Muscle layer of duodenum (tissue), 2 donors: ENCODE measurements at regions not wholly inside any gene's neighbourhood (a gene's known extent, or its start where the extent isn't known, plus 50 kb on each side); places are given as distances from the start of the nearest gene placed in this dataset.

Experiments
- H3K27ac ChIP-seq: one replicate; pipeline ENCODE4 v1.7.0; 2013; ENCODE audit warnings: mild to moderate bottlenecking, low read length
- H3K27me3 ChIP-seq: one replicate; pipeline ENCODE4 v1.7.0; 2013; ENCODE audit warnings: low read depth, mild to moderate bottlenecking, control low read depth, low read length
- H3K36me3 ChIP-seq, 2 donors: one replicate each; pipeline ENCODE4 v1.7.0; 2013; ENCODE audit warnings: low read length in 2 of 2, control low read depth in 1 of 2, mild to moderate bottlenecking in 1 of 2; ENCODE audit not compliant: insufficient read depth in 2 of 2, control insufficient read depth in 1 of 2
- H3K4me1 ChIP-seq, 2 donors: one replicate each; pipeline ENCODE4 v1.7.0; 2013; ENCODE audit warnings: low read length in 2 of 2, mild to moderate bottlenecking in 2 of 2, control low read depth in 1 of 2, moderate library complexity in 1 of 2; ENCODE audit not compliant: insufficient read depth in 2 of 2, control insufficient read depth in 1 of 2
- H3K4me3 ChIP-seq, 2 donors: one replicate each; pipeline ENCODE4 v1.7.0; 2013; ENCODE audit warnings: low read length in 2 of 2, low read depth in 1 of 2, mild to moderate bottlenecking in 1 of 2
- H3K9me3 ChIP-seq, 2 donors: one replicate each; pipeline ENCODE4 v1.7.0; 2013; ENCODE audit warnings: low read length in 2 of 2, control low read depth in 1 of 2, mild to moderate bottlenecking in 1 of 2; ENCODE audit not compliant: control insufficient read depth in 1 of 2
- donor health status: healthy.

DNA sequence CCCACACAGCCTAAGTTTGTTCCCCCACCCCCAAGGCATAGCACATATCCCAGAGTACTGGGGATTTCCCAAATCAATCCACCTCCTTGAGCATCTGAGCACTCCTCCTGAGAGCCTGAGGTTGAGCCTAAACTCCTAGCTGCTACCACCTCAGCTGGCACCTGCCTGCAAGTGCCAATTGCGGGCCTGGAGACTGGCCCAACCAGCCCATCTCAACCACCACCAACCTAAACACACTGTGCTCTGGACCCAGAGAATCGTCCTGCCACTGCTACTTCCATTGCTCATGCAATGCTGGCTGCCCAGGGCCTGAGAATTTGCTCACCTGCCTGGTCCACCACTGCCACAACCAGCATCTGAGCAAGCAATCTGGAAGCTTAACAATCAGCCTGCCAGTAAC is 177.1 kb downstream of the FGF13 start:
- H3K4me3 ChIP-seq = no peak overlapping the region
- no peak overlapping the region for H3K27ac ChIP-seq
- no peaks in the 10 kb centered on the region for H3K27me3 ChIP-seq
- H3K36me3 ChIP-seq = no peaks in the 10 kb centered on the region
- H3K4me1 ChIP-seq = no peaks in the 10 kb centered on the region
- H3K9me3 ChIP-seq = no peaks in the 10 kb centered on the region

DNA sequence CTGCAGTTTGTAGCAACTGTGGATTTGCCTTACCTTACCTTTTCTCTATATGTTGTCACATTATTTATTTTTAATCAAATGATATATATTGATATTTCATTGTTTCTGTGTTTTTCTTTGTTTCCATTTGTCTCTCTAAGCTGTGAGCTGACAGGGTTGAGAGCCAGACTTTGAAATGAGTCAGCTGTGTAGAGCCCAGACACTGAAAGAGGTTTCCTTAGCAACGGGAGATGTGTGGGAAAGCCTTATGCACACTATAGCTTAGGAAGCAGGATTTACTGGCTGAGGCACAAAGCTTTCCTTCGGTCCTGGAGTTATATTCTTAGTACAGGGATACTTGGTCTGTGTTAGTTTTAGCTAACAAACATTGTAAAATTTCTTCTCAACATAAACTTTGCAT is 192.2 kb downstream of the FGF13 start:
- H3K4me3 ChIP-seq = no peak overlapping the region
- H3K9me3 ChIP-seq = no peaks in the 10 kb centered on the region
- no peaks in the 10 kb centered on the region for H3K27me3 ChIP-seq
- no peak overlapping the region for H3K27ac ChIP-seq
- no peaks in the 10 kb centered on the region for H3K4me1 ChIP-seq
- H3K36me3 ChIP-seq = no peaks in the 10 kb centered on the region

DNA sequence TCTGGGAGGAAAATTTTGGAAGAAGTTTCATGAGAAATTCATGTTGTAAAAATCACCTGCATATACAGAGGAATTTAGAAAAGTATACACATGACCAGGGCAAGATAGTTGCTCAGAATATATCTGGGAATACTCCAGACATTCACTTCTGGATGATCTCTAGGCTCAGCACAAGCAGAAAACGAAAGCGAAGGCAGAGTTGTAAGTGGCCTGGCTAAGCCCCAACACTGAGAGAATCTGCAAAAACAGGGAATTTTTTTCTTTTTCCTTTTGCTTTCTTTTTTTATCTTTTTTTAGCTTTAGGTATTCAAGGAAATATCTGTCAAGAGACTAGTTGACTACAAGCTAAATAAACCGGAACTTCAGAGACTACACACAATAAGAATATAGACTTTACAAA is 207.2 kb downstream of the FGF13 start:
- Histone ChIP-seq H3K4me3 (peak overlapping the region; percentile 7 to 35), H3K9me3 (no peaks in the 10 kb centered on the region), H3K27ac (no peak overlapping the region)

DNA sequence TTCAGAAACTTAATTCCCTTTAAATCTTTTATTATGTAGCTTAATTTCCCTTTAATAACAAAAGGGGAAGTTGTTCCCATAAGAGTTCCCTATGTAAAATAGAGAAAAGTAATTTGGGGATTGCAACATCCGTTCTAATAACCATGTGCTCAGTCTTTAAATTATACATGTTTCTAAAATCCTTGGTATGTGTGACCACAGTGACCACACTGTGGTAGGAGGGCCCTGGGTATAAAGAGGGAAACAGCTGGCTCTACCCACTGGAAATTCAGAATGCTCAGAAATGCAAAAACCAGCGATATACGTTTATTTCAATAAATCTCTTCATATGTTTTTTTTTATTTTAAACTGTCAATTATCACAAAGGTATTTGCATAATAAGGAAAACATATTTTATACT is 219.1 kb downstream of the FGF13 start:
- no peaks in the 10 kb centered on the region for H3K36me3 ChIP-seq
- H3K4me3 ChIP-seq = no peak overlapping the region
- H3K4me1 ChIP-seq = no peaks in the 10 kb centered on the region
- H3K27ac ChIP-seq = no peak overlapping the region
- H3K27me3 ChIP-seq = no peaks in the 10 kb centered on the region
- no peaks in the 10 kb centered on the region for H3K9me3 ChIP-seq

More for the DNA sequence above, 207.2 kb downstream of the FGF13 start:
- no peaks in the 10 kb centered on the region for H3K36me3 ChIP-seq
- H3K27me3 ChIP-seq = no peaks in the 10 kb centered on the region
- H3K4me1 ChIP-seq = no peaks in the 10 kb centered on the region

DNA sequence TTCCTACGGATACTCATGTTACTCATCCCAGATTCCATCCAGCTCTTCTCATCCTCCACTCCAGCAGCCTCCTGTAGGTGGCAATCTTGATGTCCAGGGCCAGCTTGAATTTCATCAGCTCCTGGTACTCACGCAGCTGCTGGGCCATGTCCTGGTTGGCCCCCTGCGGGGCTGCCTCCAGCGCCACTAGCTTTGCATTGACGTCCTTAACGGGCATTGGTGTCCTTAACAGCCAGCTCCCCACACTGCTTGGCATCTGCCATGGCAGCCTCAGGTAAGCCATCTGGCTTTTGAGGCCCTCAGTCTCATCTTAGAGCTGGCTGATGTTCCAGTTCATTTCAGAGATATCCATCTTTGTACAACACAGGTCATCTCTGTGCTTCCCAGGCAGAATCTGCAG is 223.7 kb downstream of the FGF13 start:
- no peaks in the 10 kb centered on the region for H3K4me1 ChIP-seq
- H3K4me3 ChIP-seq = no peak overlapping the region
- H3K27ac ChIP-seq = no peak overlapping the region
- no peaks in the 10 kb centered on the region for H3K27me3 ChIP-seq
- no peaks in the 10 kb centered on the region for H3K9me3 ChIP-seq
- no peaks in the 10 kb centered on the region for H3K36me3 ChIP-seq

DNA sequence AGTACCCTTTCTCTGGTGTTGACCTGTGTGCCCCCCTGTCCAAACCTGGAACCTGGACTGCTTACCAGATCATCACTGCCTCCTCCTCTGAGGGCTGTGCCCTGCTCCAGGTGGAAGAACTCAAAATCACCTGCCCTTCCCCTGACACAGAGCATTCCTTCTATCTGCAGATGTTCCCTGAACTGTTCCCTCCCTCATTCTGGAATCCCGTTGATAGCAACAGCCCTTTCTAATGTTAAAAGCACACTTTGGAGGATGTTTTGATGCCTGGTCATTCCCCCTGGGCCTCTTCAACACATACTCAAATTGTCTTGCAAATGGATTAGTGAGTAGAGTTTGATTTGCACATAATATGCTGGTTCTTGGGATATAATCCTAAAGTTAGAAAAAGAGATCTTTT is 225.8 kb downstream of the FGF13 start:
- no peak overlapping the region for H3K4me3 ChIP-seq
- no peak overlapping the region for H3K27ac ChIP-seq
- H3K27me3 ChIP-seq = no peaks in the 10 kb centered on the region
- H3K9me3 ChIP-seq = no peaks in the 10 kb centered on the region
- no peaks in the 10 kb centered on the region for H3K4me1 ChIP-seq
- H3K36me3 ChIP-seq = no peaks in the 10 kb centered on the region

DNA sequence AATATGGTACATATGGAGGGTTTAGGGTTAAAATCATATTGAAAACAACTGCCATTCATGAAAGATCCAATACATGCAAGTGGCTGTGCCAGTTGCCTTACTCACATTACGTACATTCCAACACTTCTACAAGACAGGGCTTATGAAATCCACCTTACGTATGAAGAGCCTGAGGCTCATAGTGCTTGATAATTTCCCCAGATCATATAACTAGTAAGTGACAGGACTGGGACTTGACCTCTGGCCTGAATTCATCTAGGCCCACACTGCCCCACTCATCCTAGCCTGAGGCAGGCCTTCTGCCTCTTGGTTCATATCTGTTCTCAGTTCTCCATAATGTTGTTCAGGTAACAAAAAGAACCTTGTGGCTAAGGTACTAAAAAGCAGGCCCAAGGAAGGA is 226.3 kb downstream of the FGF13 start:
- H3K36me3 ChIP-seq = no peaks in the 10 kb centered on the region
- H3K27ac ChIP-seq = no peak overlapping the region
- H3K4me3 ChIP-seq = no peak overlapping the region
- H3K27me3 ChIP-seq = no peaks in the 10 kb centered on the region
- no peaks in the 10 kb centered on the region for H3K9me3 ChIP-seq
- no peaks in the 10 kb centered on the region for H3K4me1 ChIP-seq

DNA sequence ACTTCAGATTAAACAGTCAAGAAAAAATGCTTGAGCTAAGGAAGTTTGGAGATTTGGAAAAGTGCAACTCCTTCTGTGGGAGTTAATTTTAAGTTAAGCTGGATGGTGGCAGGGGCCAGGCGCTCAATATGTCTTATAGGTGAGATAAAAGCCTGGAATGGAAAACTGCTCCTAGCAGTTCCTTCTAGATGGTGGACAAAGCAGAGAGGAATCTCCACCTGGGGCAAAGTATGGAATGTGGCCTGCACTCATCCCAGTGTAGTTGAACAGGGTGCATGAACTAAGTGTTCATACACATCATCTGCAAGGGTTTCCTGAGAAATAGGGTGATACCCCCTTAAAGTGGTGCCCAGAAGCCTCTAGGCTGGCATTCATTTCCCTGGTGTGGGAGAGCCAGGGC is 227.1 kb downstream of the FGF13 start:
- H3K27me3 ChIP-seq = no peaks in the 10 kb centered on the region
- no peak overlapping the region for H3K27ac ChIP-seq
- no peaks in the 10 kb centered on the region for H3K9me3 ChIP-seq
- H3K4me3 ChIP-seq = no peak overlapping the region
- H3K4me1 ChIP-seq = no peaks in the 10 kb centered on the region
- no peaks in the 10 kb centered on the region for H3K36me3 ChIP-seq

DNA sequence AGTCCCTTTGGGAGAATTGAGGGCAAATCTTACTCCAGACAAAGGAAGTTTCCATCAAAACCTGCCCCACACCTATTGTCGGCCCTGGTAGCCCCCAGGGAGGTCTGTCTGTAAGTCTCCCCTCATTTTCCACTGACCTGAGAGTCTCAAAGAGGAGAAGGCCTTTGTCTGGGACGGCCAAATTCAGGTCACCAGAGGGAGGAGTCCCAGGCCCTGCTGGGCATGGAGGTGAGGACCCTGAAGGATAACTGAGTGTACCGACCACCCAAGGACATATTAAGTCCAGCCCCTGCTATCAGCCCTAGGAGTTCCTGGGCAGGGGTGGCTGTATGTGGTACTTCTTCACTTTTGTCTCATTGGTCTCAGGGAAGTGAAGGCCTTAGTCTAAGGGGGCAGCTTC is 229.9 kb downstream of the FGF13 start:
- H3K4me1 ChIP-seq = no peaks in the 10 kb centered on the region
- no peaks in the 10 kb centered on the region for H3K9me3 ChIP-seq
- no peaks in the 10 kb centered on the region for H3K36me3 ChIP-seq
- H3K27ac ChIP-seq = no peak overlapping the region
- no peaks in the 10 kb centered on the region for H3K27me3 ChIP-seq
- H3K4me3 ChIP-seq = no peak overlapping the region

DNA sequence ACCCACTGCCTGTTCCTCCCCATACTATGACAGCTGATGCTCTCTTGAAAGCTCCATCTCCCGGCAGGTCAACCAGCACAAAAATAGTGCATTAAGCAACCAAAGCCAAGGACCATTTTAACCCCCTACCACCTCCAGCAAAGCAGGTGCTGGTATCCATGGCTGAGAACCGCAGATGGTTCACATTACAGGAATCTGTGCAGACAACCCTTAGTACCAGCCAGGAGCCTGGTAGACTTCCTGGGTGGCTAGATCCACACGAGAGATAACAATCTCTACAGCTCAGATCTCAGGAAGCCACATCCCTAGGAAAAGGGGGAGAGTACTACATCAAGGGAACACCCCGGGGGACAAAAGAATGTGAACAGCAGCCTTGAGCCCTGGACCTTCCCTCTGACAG is 248.0 kb downstream of the FGF13 start:
- Histone ChIP-seq H3K4me3 (no peak overlapping the region), H3K27ac (no peak overlapping the region), H3K27me3 (no peaks in the 10 kb centered on the region), H3K9me3 (peaks cover 0 to 2% of the 10 kb centered on the region in 2 donors), H3K4me1 (no peaks in the 10 kb centered on the region), H3K36me3 (no peaks in the 10 kb centered on the region)
